Lung (tissue), 11 donors: ENCODE measurements at regions not wholly inside any gene's neighbourhood (a gene's known extent, or its start where the extent isn't known, plus 50 kb on each side); places are given as distances from the start of the nearest gene placed in this dataset.

ENCODE experiments used
- ATAC-seq: fragments of 200-7000 bp; cut with Tn5 transposase; one replicate; pipeline ENCODE4 v1.9.1; 2020; ENCODE audit warnings: moderate number of reproducible peaks; ENCODE audit not compliant: insufficient read depth, low FRiP score
- DNase-seq, 3 donors: peaks; one replicate each; pipeline ENCODE4 v3.0.0-alpha.2; 2013 to 2017
- H3K27ac ChIP-seq, 2 donors: one replicate each; pipeline ENCODE4 v1.5.1; 2013; ENCODE audit warnings: mild to moderate bottlenecking in 2 of 2, moderate library complexity in 2 of 2, control low read depth in 1 of 2, inconsistent platforms in 1 of 2, low read depth in 1 of 2, low read length in 1 of 2
- H3K27me3 ChIP-seq, 3 donors: one replicate each; pipeline ENCODE4 v1.5.1; 2013; ENCODE audit warnings: low read length in 2 of 3; ENCODE audit not compliant: control insufficient read depth in 3 of 3, insufficient read depth in 3 of 3
- H3K36me3 ChIP-seq, 4 donors: one replicate each; pipeline ENCODE4 v1.5.1; 2013; ENCODE audit warnings: low read length in 4 of 4, mild to moderate bottlenecking in 1 of 4, moderate library complexity in 1 of 4; ENCODE audit not compliant: control insufficient read depth in 4 of 4, insufficient read depth in 4 of 4
- H3K4me1 ChIP-seq, 5 donors: one replicate each; pipeline ENCODE4 v1.5.1; 2013; ENCODE audit warnings: low read length in 5 of 5, mild to moderate bottlenecking in 2 of 5, moderate library complexity in 1 of 5; ENCODE audit not compliant: control insufficient read depth in 5 of 5, insufficient read depth in 5 of 5
- H3K4me3 ChIP-seq: one replicate; pipeline ENCODE4 v1.5.1; 2013; ENCODE audit warnings: mild to moderate bottlenecking, control low read depth, moderate library complexity
- H3K9ac ChIP-seq, 2 donors: one replicate each; pipeline ENCODE4 v1.5.1; 2013; ENCODE audit warnings: low read length in 2 of 2, control low read depth in 1 of 2; ENCODE audit not compliant: insufficient read depth in 1 of 2
- H3K9me3 ChIP-seq, 4 donors: one replicate each; pipeline ENCODE4 v1.5.1; 2013; ENCODE audit warnings: low read length in 3 of 4, mild to moderate bottlenecking in 1 of 4, moderate library complexity in 1 of 4; ENCODE audit not compliant: control insufficient read depth in 4 of 4, insufficient read depth in 3 of 4
- CTCF ChIP-seq: IDR thresholded peaks from 2 replicates; pipeline ENCODE4 v1.5.1; 2012; ENCODE audit warnings: mild to moderate bottlenecking; ENCODE audit errors: control extremely low read depth, extremely low read depth
- WGBS, 2 donors: extraction: QIAGEN DNeasy Blood & Tissue Kit; methylation state at CpG; one replicate each; pipeline ENCODE4 v1.1.7; 2013; 5-methylcytosine and 5-hydroxymethylcytosine counted together
- donor health status: control.
- donor health status: control.
- donor health status: Bipolar disorder and iron deficiency.
- donor health status: healthy.
- donor health status: DM: yes; HTN: yes; CAD: no.

- DNase-seq, result no peak
- H3K9ac ChIP-seq, result no peak overlapping the region
- ATAC-seq, result no peak
- no peak overlapping the region for H3K27ac ChIP-seq
- H3K9me3 ChIP-seq, result no peaks in the 10 kb centered on the region
- H3K4me3 ChIP-seq, result no peak overlapping the region
- H3K4me1 ChIP-seq, result peaks cover 0 to 4% (median 0%) of the 10 kb centered on the region in 5 donors
- no peaks in the 10 kb centered on the region for H3K36me3 ChIP-seq
- H3K27me3 ChIP-seq, result no peaks in the 10 kb centered on the region
- WGBS, 2 donors, result 92 to 98% methylated on average over 5 of the region's 5 CpGs
- TF ChIP-seq CTCF, result no peak
Measured at GRCh38 chr2:168344706-168345105, 97.3 kb upstream of the STK39 start.

- peaks cover 0 to 10% (median 4%) of the 10 kb centered on the region in 5 donors for H3K4me1 ChIP-seq
- H3K9me3 ChIP-seq, result no peaks in the 10 kb centered on the region
- no peak for TF ChIP-seq CTCF
- no peak overlapping the region for H3K27ac ChIP-seq
- DNase-seq (no peak), ATAC-seq (no peak)
- no peak overlapping the region for H3K9ac ChIP-seq
- no peaks in the 10 kb centered on the region for H3K36me3 ChIP-seq
- no peaks in the 10 kb centered on the region for H3K27me3 ChIP-seq
- WGBS, 2 donors, result 20 to 38% methylated on average over 3 of the region's 3 CpGs
- H3K4me3 ChIP-seq, result no peak overlapping the region
Measured at GRCh38 chr2:168345601-168346000, 98.2 kb upstream of the STK39 start.

- Histone ChIP-seq H3K9ac (peak overlapping the region; percentile 66 to 92), H3K4me3 (peak overlapping the region; percentile 35), H3K36me3 (no peaks in the 10 kb centered on the region), H3K27ac (no peak overlapping the region), H3K4me1 (peaks cover 0 to 13% (median 4%) of the 10 kb centered on the region in 5 donors), H3K9me3 (no peaks in the 10 kb centered on the region), H3K27me3 (no peaks in the 10 kb centered on the region)
- ATAC-seq (peak; percentile 85), DNase-seq (peak; percentile 79 to 86 (median 86))
- TF ChIP-seq CTCF, result peak; percentile 87
- WGBS, 2 donors, result 17 to 20% methylated on average over 13 of the region's 13 CpGs
Measured at GRCh38 chr2:168346725-168347477, 99.5 kb upstream of the STK39 start.
